HG02623 (cell line): ENCODE measurements at regions not wholly inside any gene's neighbourhood (a gene's known extent, or its start where the extent isn't known, plus 50 kb on each side); places are given as distances from the start of the nearest gene placed in this dataset.
"Not testable (repeated sequence)": the region's sequence is repeated elsewhere in the genome, so short reads cannot be mapped to it uniquely, and the experiment has no call there.

ENCODE experiments used
- ATAC-seq: cut with Tn5 transposase; IDR thresholded peaks from one replicate; pipeline ENCODE4 v1.9.1; 2021; ENCODE audit warnings: moderate library complexity; ENCODE audit not compliant: unreplicated experiment

GRCh38 chr1:177646757-177647730 lies 322.8 kb downstream of the SEC16B start:
- no peak for ATAC-seq

GRCh38 chr1:177645491-177646190 lies 324.2 kb downstream of the SEC16B start:
- ATAC-seq, result no peak

GRCh38 chr1:177640687-177641086 lies 329.2 kb downstream of the SEC16B start:
- ATAC-seq, result no peak

- ATAC-seq, result not testable (repeated sequence)
These were observed 335.7 kb downstream of the SEC16B start for GRCh38 chr1:177634151-177634550.

- ATAC-seq, result no peak
These were observed 336.8 kb downstream of the SEC16B start for GRCh38 chr1:177632923-177633615.

GRCh38 chr1:177631770-177632169 lies 338.1 kb downstream of the SEC16B start:
- no peak for ATAC-seq

GRCh38 chr1:177629526-177629925 lies 340.3 kb downstream of the SEC16B start:
- no peak for ATAC-seq

- ATAC-seq, result no peak
These were observed 342.5 kb downstream of the SEC16B start for GRCh38 chr1:177627148-177627910.

- ATAC-seq, result no peak
These were observed 349.1 kb downstream of the SEC16B start for GRCh38 chr1:177620636-177621190.

- no peak for ATAC-seq
These were observed 354.6 kb downstream of the SEC16B start for GRCh38 chr1:177615251-177615650.

- no peak for ATAC-seq
These were observed 358.5 kb downstream of the SEC16B start for GRCh38 chr1:177611402-177611801.

- no peak for ATAC-seq
These were observed 359.9 kb downstream of the SEC16B start for GRCh38 chr1:177609953-177610352.

- no peak for ATAC-seq
These were observed 368.9 kb downstream of the SEC16B start for GRCh38 chr1:177600936-177601335.

GRCh38 chr1:177600321-177600720 lies 369.5 kb downstream of the SEC16B start:
- no peak for ATAC-seq

GRCh38 chr1:177597393-177597792 lies 372.5 kb downstream of the SEC16B start:
- ATAC-seq, result no peak

- no peak for ATAC-seq
These were observed 373.4 kb downstream of the SEC16B start for GRCh38 chr1:177596485-177596884.

- ATAC-seq, result no peak
These were observed 376.8 kb downstream of the SEC16B start for GRCh38 chr1:177593105-177593504.

- ATAC-seq, result no peak
These were observed 377.2 kb downstream of the SEC16B start for GRCh38 chr1:177592624-177593023.

- ATAC-seq, result no peak
These were observed 378.7 kb downstream of the SEC16B start for GRCh38 chr1:177591155-177591554.

GRCh38 chr1:177589166-177589565 lies 380.7 kb downstream of the SEC16B start:
- ATAC-seq, result no peak
